HCT116 (cell line): ENCODE measurements at regions not wholly inside any gene's neighbourhood (a gene's known extent, or its start where the extent isn't known, plus 50 kb on each side); places are given as distances from the start of the nearest gene placed in this dataset.

Experiments
- ATAC-seq: fragments of 200-7000 bp; cut with Tn5 transposase; 2 replicates; pipeline ENCODE4 v1.9.1; 2020; ENCODE audit warnings: mild to moderate bottlenecking, moderate library complexity
- BruUV-seq: library from RNA; stranded (reverse); fragments of 400-500 nt; replicated peaks from 2 replicates; lab custom pipeline; 2021; lab: Mats Ljungman, UMichigan
- CTCF ChIA-PET: fragments of 300-600 bp; sonication (Branson Sonifier 250); formaldehyde crosslinking; loops from one replicate; lab custom pipeline; 2021; ENCODE audit warnings: antibody characterized with exemption; lab: Charles Lee
- POLR2A ChIA-PET: fragments of 300-600, 350-600 bp; sonication (Branson Sonifier 250); formaldehyde crosslinking; loops from one replicate; lab custom pipeline; 2021; ENCODE audit warnings: antibody characterized with exemption; lab: Charles Lee
- RAD21 ChIA-PET, 2 experiments: fragments of 300-600 bp; sonication (Branson Sonifier 250); formaldehyde crosslinking; loops; one replicate each; lab custom pipeline; 2023; ENCODE audit warnings: low total read pairs in 2 of 2; ENCODE audit not compliant: uncharacterized antibody in 2 of 2, unreplicated experiment in 2 of 2, low non-redundant PET in 1 of 2; lab: Charles Lee
- DNase-seq: peaks from one replicate; pipeline ENCODE4 v3.0.0-alpha.2; 2010; ENCODE audit warnings: low read depth, low spot score
- H2AFZ ChIP-seq: fragments of 200-600 bp; shearing (Covaris generic), sonication (generic); 2 replicates; pipeline ENCODE4 v1.6.1; 2017; ENCODE audit warnings: low read depth, mixed run types, mixed read lengths, antibody characterized with exemption, low read length; ENCODE audit not compliant: poor library complexity, severe bottlenecking
- H3K27ac ChIP-seq: 2 replicates; pipeline ENCODE4 v1.5.1; 2012; ENCODE audit warnings: low read depth, low read length
- H3K27me3 ChIP-seq: fragments of 200-600 bp; sonication (generic); 2 replicates; pipeline ENCODE4 v1.6.1; 2016; ENCODE audit warnings: mixed run types, low read length, mixed read lengths; ENCODE audit not compliant: insufficient read depth
- H3K36me3 ChIP-seq, 2 experiments: fragments of 200-500 bp in 1 of 2; fragments of 200-600 bp in 1 of 2; sonication (Bioruptor generic) in 1 of 2; sonication (generic) in 1 of 2; 2 replicates each; pipeline versions ENCODE4 v1.5.1 to v1.6.1; 2014 to 2016; ENCODE audit warnings: low read length in 2 of 2, inconsistent platforms in 1 of 2, mixed read lengths in 1 of 2, mixed run types in 1 of 2; ENCODE audit not compliant: insufficient read depth in 2 of 2, control insufficient read depth in 1 of 2
- H3K4me1 ChIP-seq, 2 experiments: fragments of 200-600 bp in 1 of 2; sonication (generic) in 1 of 2; 2 replicates each; pipeline versions ENCODE4 v1.5.1 to v1.6.1; 2012 to 2017; ENCODE audit warnings: low read length in 2 of 2, inconsistent platforms in 1 of 2, mild to moderate bottlenecking in 1 of 2, mixed read lengths in 1 of 2, mixed run types in 1 of 2, moderate library complexity in 1 of 2; ENCODE audit not compliant: insufficient read depth in 2 of 2, control insufficient read depth in 1 of 2
- H3K4me2 ChIP-seq: fragments of 200-600 bp; sonication (generic); 2 replicates; pipeline ENCODE4 v1.6.1; 2017; ENCODE audit warnings: mixed run types, low read length, mixed read lengths
- H3K4me3 ChIP-seq, 2 experiments: fragments of 200-600 bp in 1 of 2; sonication (generic) in 1 of 2; replicated peaks in 1 of 2; 2 replicates each; pipeline ENCODE4 v1.5.1; 2011 to 2016; ENCODE audit warnings: low read length in 2 of 2, control low read depth in 1 of 2, low read depth in 1 of 2, mild to moderate bottlenecking in 1 of 2, mixed read lengths in 1 of 2, mixed run types in 1 of 2
- H3K79me2 ChIP-seq: fragments of 200-600 bp; sonication (generic); 2 replicates; pipeline ENCODE4 v1.6.1; 2017; ENCODE audit warnings: mild to moderate bottlenecking, mixed run types, low read length, moderate library complexity, mixed read lengths; ENCODE audit not compliant: insufficient read depth
- H3K9ac ChIP-seq: fragments of 200-600 bp; sonication (generic); 2 replicates; pipeline ENCODE4 v1.6.1; 2016; ENCODE audit warnings: low read length, mixed read lengths
- H3K9me2 ChIP-seq: fragments of 200-600 bp; sonication (generic), shearing (Covaris generic); 2 replicates; pipeline ENCODE4 v1.6.1; 2017; ENCODE audit warnings: mixed run types, mild to moderate bottlenecking, moderate library complexity; ENCODE audit not compliant: insufficient read depth
- H3K9me3 ChIP-seq, 2 experiments: fragments of 200-500 bp in 1 of 2; fragments of 200-600 bp in 1 of 2; sonication (Bioruptor generic) in 1 of 2; sonication (generic) in 1 of 2; 2 replicates each; pipeline ENCODE4 v1.6.1; 2014 to 2017; ENCODE audit warnings: low read length in 2 of 2, mixed read lengths in 2 of 2, inconsistent platforms in 1 of 2, low read depth in 1 of 2, mild to moderate bottlenecking in 1 of 2, mixed run types in 1 of 2, moderate library complexity in 1 of 2; ENCODE audit not compliant: control insufficient read depth in 1 of 2, insufficient read depth in 1 of 2
- H4K20me1 ChIP-seq: fragments of 200-600 bp; sonication (generic), shearing (Covaris generic); 2 replicates; pipeline ENCODE4 v1.6.1; 2017; ENCODE audit warnings: mixed run types, mild to moderate bottlenecking, moderate library complexity; ENCODE audit not compliant: insufficient read depth
- ATF3 ChIP-seq: IDR thresholded peaks from 2 replicates; pipeline ENCODE4 v1.6.1; 2012
- CEBPB ChIP-seq: IDR thresholded peaks from 2 replicates; pipeline ENCODE4 v1.6.1; 2012; ENCODE audit warnings: low read depth
- CTCF ChIP-seq, 3 experiments: fragments of 200-600 bp in 1 of 3; sonication (generic) in 1 of 3; IDR thresholded peaks in 2 of 3; conservative IDR thresholded peaks in 1 of 3; 2 replicates each; pipeline ENCODE4 v1.5.1; 2012 to 2017; ENCODE audit warnings: low read depth in 2 of 3, low read length in 2 of 3, antibody characterized with exemption in 1 of 3, borderline replicate concordance in 1 of 3, control low read depth in 1 of 3, mild to moderate bottlenecking in 1 of 3, mixed read lengths in 1 of 3, mixed run types in 1 of 3, moderate library complexity in 1 of 3; ENCODE audit not compliant: insufficient read depth in 1 of 3
- ELF1 ChIP-seq: IDR thresholded peaks from 2 replicates; pipeline ENCODE4 v1.6.1; 2012; ENCODE audit warnings: low read depth, borderline replicate concordance
- EZH2 ChIP-seq: fragments of 200-600 bp; sonication (generic); IDR thresholded peaks from 2 replicates; pipeline ENCODE4 v1.6.1; 2017; ENCODE audit warnings: antibody characterized with exemption, mixed run types
- EZH2phosphoT487 ChIP-seq: fragments of 200-600 bp; IDR thresholded peaks from 2 replicates; pipeline ENCODE4 v1.6.1; 2018; ENCODE audit warnings: antibody characterized with exemption, borderline replicate concordance
- FOSL1 ChIP-seq: IDR thresholded peaks from 2 replicates; pipeline ENCODE4 v1.6.1; 2012; ENCODE audit warnings: low read depth
- MAX ChIP-seq: IDR thresholded peaks from 2 replicates; pipeline ENCODE4 v1.6.1; 2012
- POLR2A ChIP-seq: IDR thresholded peaks from 2 replicates; pipeline ENCODE4 v1.7.0; 2011; ENCODE audit warnings: borderline replicate concordance; ENCODE audit not compliant: insufficient read depth, insufficient read length; ENCODE audit errors: extremely low read depth
- POLR2AphosphoS5 ChIP-seq: IDR thresholded peaks from 2 replicates; pipeline ENCODE4 v1.6.1; 2011; ENCODE audit warnings: mild to moderate bottlenecking, low read depth, low read length, moderate library complexity
- REST ChIP-seq: IDR thresholded peaks from 2 replicates; pipeline ENCODE4 v1.6.1; 2012; ENCODE audit warnings: low read depth
- SIN3A ChIP-seq: IDR thresholded peaks from 2 replicates; pipeline ENCODE4 v1.6.1; 2012; ENCODE audit warnings: low read depth
- SP1 ChIP-seq: IDR thresholded peaks from 2 replicates; pipeline ENCODE4 v1.6.1; 2012; ENCODE audit warnings: low read depth
- YY1 ChIP-seq: IDR thresholded peaks from 2 replicates; pipeline ENCODE4 v1.6.1; 2011; ENCODE audit warnings: low read length, low read depth, moderate library complexity, mild to moderate bottlenecking; ENCODE audit not compliant: insufficient replicate concordance; ENCODE audit errors: extremely low read depth
- ZFX ChIP-seq: fragments of 450-650 bp; IDR thresholded peaks from 2 replicates; pipeline ENCODE4 v1.6.1; 2017
- intact Hi-C: fragments of 100-400 bp; cut with micrococcal nuclease; formaldehyde crosslinking; loops from 2 replicates; pipeline ENCODE4 v1.10.0; 2022

- Histone ChIP-seq H2AFZ (no peak overlapping the region), H3K79me2 (no peaks in the 10 kb centered on the region), H3K9ac (no peak overlapping the region), H3K36me3 (no peaks in the 10 kb centered on the region), H3K27ac (no peak overlapping the region), H3K9me3 (no peaks in the 10 kb centered on the region; a peak in 1 of 4 replicates), H3K4me1 (no peaks in the 10 kb centered on the region), H3K9me2 (no peaks in the 10 kb centered on the region), H3K27me3 (no peaks in the 10 kb centered on the region), H4K20me1 (no peaks in the 10 kb centered on the region), H3K4me3 (no peak overlapping the region), H3K4me2 (no peak overlapping the region)
- intact Hi-C loops: no loop called here
- ChIA-PET CTCF (no interaction called here), RAD21 (no interaction called here), POLR2A (no interaction called here)
- no peak for TF ChIP-seq CEBPB
- TF ChIP-seq MAX: no peak
- no peak for TF ChIP-seq FOSL1
- no peak for TF ChIP-seq EZH2
- TF ChIP-seq POLR2AphosphoS5: no peak
- ATAC-seq (no peak), DNase-seq (no peak)
- no TSS peak for BruUV-seq
Observed at GRCh38 chr14:98244162-98244948, 1027.6 kb downstream of the BCL11B start.

GRCh38 chr14:98244966-98245569, 1026.9 kb downstream of the BCL11B start:
- Histone ChIP-seq H3K4me3 (no peak overlapping the region), H4K20me1 (no peaks in the 10 kb centered on the region), H3K4me2 (no peak overlapping the region), H2AFZ (no peak overlapping the region), H3K9me2 (no peaks in the 10 kb centered on the region), H3K27ac (no peak overlapping the region), H3K36me3 (no peaks in the 10 kb centered on the region), H3K27me3 (no peaks in the 10 kb centered on the region), H3K9me3 (no peaks in the 10 kb centered on the region; a peak in 1 of 4 replicates), H3K79me2 (no peaks in the 10 kb centered on the region), H3K4me1 (no peaks in the 10 kb centered on the region), H3K9ac (no peak overlapping the region)
- no peak for ATAC-seq
- RAD21 ChIA-PET: no interaction called here
- POLR2A ChIA-PET: no interaction called here
- TF ChIP-seq EZH2phosphoT487 (no peak), REST (no peak), SP1 (no peak), ELF1 (no peak), YY1 (no peak), SIN3A (no peak), CTCF (IDR thresholded peaks at IDR 0.05 in 2 of 3, conservative IDR thresholded peaks at IDR 0.05 in 1 of 3; ENCODE audit: borderline replicate concordance in 1 of 3, insufficient read depth in 1 of 3, low read depth in 2 of 3, low read length in 2 of 3) (no peak), ATF3 (no peak), ZFX (no peak), POLR2A (no peak)
- DNase-seq: no peak
- CTCF ChIA-PET: no interaction called here
- intact Hi-C loops: no loop called here
- BruUV-seq: no TSS peak
